Activated B cell treated with CpG ODN at 0.5 μM for 24 hours (primary cell): ENCODE measurements at regions not wholly inside any gene's neighbourhood (a gene's known extent, or its start where the extent isn't known, plus 50 kb on each side); places are given as distances from the start of the nearest gene placed in this dataset.

ENCODE experiments used
- ATAC-seq: fragments of 200-7000 bp; cut with Tn5 transposase; one replicate; pipeline ENCODE4 v1.10.0; 2021; ENCODE audit warnings: low read depth, mild to moderate bottlenecking, moderate library complexity
- CTCF ChIA-PET: fragments of 350-600 bp; sonication (Branson Sonifier 250); formaldehyde crosslinking; loops from one replicate; lab custom pipeline; 2021; ENCODE audit warnings: antibody characterized with exemption; lab: Charles Lee
- POLR2A ChIA-PET: fragments of 350-600 bp; sonication (Branson Sonifier 250); formaldehyde crosslinking; loops from one replicate; lab custom pipeline; 2021; ENCODE audit warnings: antibody characterized with exemption; lab: Charles Lee
- DNase-seq: peaks from one replicate; pipeline ENCODE4 v3.0.0; 2022
- H3K27ac Mint-ChIP-seq: one replicate; pipeline ENCODE4 v1.8.0; 2020; ENCODE audit warnings: mixed read lengths
- H3K27me3 Mint-ChIP-seq: one replicate; pipeline ENCODE4 v1.8.0; 2021; ENCODE audit warnings: mixed read lengths
- H3K36me3 Mint-ChIP-seq: one replicate; pipeline ENCODE4 v1.8.0; 2021; ENCODE audit warnings: low read depth, mixed read lengths
- H3K4me1 Mint-ChIP-seq: one replicate; pipeline ENCODE4 v1.8.0; 2021; ENCODE audit warnings: mixed read lengths
- H3K4me3 Mint-ChIP-seq: one replicate; pipeline ENCODE4 v1.8.0; 2020; ENCODE audit warnings: mild to moderate bottlenecking, mixed read lengths
- H3K9me3 Mint-ChIP-seq: one replicate; pipeline ENCODE4 v1.8.0; 2020; ENCODE audit warnings: mixed read lengths
- intact Hi-C: fragments of 100-400 bp; cut with micrococcal nuclease; formaldehyde crosslinking; loops from one replicate; pipeline ENCODE4 v1.15.1; 2024
- TF ChIP-seq, protein P1 (sequence below): fragments of 200-600 bp; IDR thresholded peaks from one replicate; pipeline ENCODE4 v1.8.0; 2022; ENCODE audit warnings: antibody characterized with exemption, mild to moderate bottlenecking

DNA sequence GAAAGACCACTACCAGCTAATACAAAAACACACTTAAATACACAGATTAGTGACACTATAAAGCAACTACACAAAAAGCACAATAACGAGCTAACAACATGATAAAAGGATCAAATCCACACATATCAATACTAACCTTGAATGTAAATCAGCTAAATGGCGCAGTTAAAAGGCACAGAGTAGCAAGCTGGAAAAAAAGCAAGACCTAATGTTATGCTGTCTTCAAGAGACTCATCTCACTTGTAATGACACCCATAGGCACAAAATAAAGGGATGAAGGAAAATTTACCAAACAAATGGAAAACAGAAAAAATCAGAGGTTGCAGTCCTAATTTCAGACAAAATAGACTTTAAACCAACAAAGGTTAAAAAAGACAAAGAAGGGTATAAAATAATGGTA lies 86.3 kb downstream of the NUS1 start:
- H3K36me3 Mint-ChIP-seq = no peaks in the 10 kb centered on the region
- intact Hi-C loops = no loop called here
- POLR2A ChIA-PET = no interaction called here

DNA sequence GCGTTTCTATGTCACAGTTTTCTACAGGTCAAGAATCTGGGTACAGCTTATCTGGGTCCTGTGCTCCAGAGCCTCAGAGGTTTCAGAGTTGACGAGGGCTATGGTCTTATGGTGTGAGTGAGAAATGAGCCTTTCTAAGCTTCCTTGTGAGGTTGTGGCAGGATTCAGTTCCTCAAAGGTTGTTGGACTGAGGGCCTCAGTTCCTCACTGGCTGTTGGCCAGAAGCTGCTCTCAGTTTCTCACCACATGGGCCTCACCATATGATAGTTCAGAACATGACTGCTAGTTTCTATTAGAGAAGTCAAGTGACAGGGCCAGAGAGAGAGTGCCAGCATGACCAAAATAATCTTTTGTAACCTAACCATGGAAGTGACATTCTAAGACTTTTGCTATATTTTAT lies 96.1 kb downstream of the NUS1 start:
- ChIA-PET CTCF (no interaction called here), POLR2A (no interaction called here)
- peaks cover 10% of the 10 kb centered on the region for H3K9me3 Mint-ChIP-seq
- ATAC-seq = no peak
- H3K36me3 Mint-ChIP-seq = no peaks in the 10 kb centered on the region
- no peak overlapping the region for H3K27ac Mint-ChIP-seq
- TF ChIP-seq, protein P1, sequence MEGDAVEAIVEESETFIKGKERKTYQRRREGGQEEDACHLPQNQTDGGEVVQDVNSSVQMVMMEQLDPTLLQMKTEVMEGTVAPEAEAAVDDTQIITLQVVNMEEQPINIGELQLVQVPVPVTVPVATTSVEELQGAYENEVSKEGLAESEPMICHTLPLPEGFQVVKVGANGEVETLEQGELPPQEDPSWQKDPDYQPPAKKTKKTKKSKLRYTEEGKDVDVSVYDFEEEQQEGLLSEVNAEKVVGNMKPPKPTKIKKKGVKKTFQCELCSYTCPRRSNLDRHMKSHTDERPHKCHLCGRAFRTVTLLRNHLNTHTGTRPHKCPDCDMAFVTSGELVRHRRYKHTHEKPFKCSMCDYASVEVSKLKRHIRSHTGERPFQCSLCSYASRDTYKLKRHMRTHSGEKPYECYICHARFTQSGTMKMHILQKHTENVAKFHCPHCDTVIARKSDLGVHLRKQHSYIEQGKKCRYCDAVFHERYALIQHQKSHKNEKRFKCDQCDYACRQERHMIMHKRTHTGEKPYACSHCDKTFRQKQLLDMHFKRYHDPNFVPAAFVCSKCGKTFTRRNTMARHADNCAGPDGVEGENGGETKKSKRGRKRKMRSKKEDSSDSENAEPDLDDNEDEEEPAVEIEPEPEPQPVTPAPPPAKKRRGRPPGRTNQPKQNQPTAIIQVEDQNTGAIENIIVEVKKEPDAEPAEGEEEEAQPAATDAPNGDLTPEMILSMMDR = no peak
- no peaks in the 10 kb centered on the region for H3K4me1 Mint-ChIP-seq
- no peak overlapping the region for H3K4me3 Mint-ChIP-seq
- H3K27me3 Mint-ChIP-seq = no peaks in the 10 kb centered on the region
- intact Hi-C loops = no loop called here
- DNase-seq = no peak

More for the DNA sequence above, 86.3 kb downstream of the NUS1 start:
- Mint-ChIP-seq H3K9me3 (peaks cover 18% of the 10 kb centered on the region), H3K27ac (no peak overlapping the region), H3K4me3 (no peak overlapping the region), H3K4me1 (no peaks in the 10 kb centered on the region), H3K27me3 (no peaks in the 10 kb centered on the region)
- TF ChIP-seq, protein P1 = no peak
- ATAC-seq (no peak), DNase-seq (no peak)
- CTCF ChIA-PET = no interaction called here

DNA sequence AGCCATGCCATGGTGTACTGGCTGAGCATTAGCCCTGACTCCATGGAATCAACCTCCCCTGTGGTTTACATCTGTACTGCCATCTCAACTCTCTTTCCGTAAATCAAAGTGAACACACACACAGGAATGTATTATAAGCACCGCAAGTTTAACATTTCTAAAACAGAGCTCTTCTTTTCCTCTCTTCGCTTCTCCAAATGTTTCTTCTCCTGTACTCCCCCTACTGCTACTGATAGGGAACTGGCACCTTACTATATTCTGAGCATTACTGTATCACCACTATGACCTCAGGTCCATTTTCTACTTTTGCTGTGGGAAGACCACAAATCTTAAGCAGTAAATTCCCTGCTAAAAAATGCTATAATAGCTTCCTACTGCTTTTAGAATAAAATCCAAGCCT lies 101.2 kb downstream of the NUS1 start:
- no peak overlapping the region for H3K27ac Mint-ChIP-seq
- no peak overlapping the region for H3K4me3 Mint-ChIP-seq
- ChIA-PET POLR2A (no interaction called here), CTCF (interaction anchor here (0.7 kb wide), 1 partner anchor 761 kb away, joined by 3 read pairs; no protein-coding TSS in a partner anchor)
- DNase-seq = no peak
- no peaks in the 10 kb centered on the region for H3K4me1 Mint-ChIP-seq
- no peaks in the 10 kb centered on the region for H3K9me3 Mint-ChIP-seq
- TF ChIP-seq, protein P1 = no peak
- no peaks in the 10 kb centered on the region for H3K36me3 Mint-ChIP-seq
- no peak for ATAC-seq
- intact Hi-C loops = no loop called here
- no peaks in the 10 kb centered on the region for H3K27me3 Mint-ChIP-seq

DNA sequence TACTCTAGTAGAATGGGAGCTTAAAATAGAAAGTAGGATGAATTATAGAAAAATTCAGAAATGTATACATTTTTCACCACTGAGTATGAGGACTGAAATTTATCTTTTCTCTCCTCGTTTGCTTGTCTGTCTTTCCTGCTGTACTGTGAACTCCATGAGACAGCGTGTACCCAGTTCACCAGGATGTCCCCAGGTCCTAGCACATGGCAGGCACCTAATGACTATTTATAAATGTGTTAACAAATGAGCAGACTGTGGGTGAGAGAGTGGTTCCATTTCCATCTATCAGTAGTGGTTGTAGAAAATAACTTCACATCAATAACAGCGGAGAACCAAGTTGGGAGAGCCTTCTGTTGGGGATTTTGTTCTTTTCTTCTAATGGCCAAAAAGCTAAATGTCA lies 106.3 kb downstream of the NUS1 start:
- Mint-ChIP-seq H3K36me3 (no peaks in the 10 kb centered on the region), H3K4me1 (no peaks in the 10 kb centered on the region), H3K27me3 (no peaks in the 10 kb centered on the region), H3K27ac (no peak overlapping the region), H3K4me3 (no peak overlapping the region), H3K9me3 (no peaks in the 10 kb centered on the region)
- ChIA-PET CTCF (no interaction called here), POLR2A (no interaction called here)
- ATAC-seq = no peak
- no peak for DNase-seq
- intact Hi-C loops = no loop called here
- TF ChIP-seq, protein P1 = no peak

DNA sequence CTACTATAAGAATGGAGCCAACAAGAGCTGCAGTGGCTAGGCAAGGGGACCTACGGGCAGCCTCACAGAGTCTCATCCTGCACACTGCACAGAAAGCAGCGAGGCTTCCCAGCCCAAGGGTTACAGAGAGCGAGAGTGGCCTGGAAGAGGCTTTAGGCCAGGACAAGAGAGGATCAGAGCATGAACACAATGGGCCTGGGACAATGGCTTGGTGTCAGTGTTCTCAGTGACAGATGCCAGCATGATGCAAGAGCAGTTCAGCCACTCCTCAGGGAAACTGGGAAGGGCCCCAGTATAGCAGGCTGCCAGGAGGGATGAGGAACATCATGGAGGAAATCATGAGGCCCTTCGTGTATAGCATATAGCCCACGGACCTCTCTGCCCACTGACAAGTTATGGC lies 108.0 kb downstream of the NUS1 start:
- no peak for ATAC-seq
- intact Hi-C loops = no loop called here
- Mint-ChIP-seq H3K4me1 (no peaks in the 10 kb centered on the region), H3K4me3 (no peak overlapping the region), H3K9me3 (no peaks in the 10 kb centered on the region), H3K27me3 (no peaks in the 10 kb centered on the region), H3K36me3 (no peaks in the 10 kb centered on the region), H3K27ac (no peak overlapping the region)
- DNase-seq = no peak
- TF ChIP-seq, protein P1 = no peak
- ChIA-PET CTCF (no interaction called here), POLR2A (no interaction called here)
